ENCODE measurements at regions not wholly inside any gene's neighbourhood (a gene's known extent, or its start where the extent isn't known, plus 50 kb on each side); places are given as distances from the start of the nearest gene placed in this dataset.

DNA sequence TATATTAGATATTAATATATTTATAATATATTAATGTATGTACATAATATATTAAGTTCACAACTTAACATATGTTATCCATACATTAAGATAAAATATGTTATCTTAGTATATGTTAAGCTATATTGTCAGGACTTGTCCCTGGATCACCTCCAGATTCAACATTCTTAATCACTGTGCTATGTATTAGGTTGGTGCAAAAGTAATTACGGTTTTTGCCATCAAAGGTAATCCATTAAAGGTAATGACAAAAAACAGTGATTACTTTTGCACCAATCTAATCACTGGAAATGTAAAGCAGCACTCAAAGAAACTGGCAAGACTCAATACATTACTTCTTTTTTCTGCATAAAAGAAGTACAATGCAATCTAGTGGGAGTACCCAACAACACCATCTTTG, 1099.0 kb upstream of the SLC39A10 start:
- ChIA-PET CTCF (interaction anchor here (0.7 kb wide), 1 partner anchor 10 kb away, joined by 3 read pairs; no protein-coding TSS in a partner anchor), POLR2A (no interaction called here)
- FAIRE-seq, result no peak
- no peaks in the 10 kb centered on the region for H3K36me3 ChIP-seq (ENCODE audit: control insufficient read depth in 2 of 2, extremely low read depth in 1 of 2, insufficient read depth in 2 of 2, low read length in 2 of 2)
- no peak overlapping the region for H3K4me3 ChIP-seq (replicated peaks in 1 of 3; ENCODE audit: insufficient read depth in 1 of 3, low read depth in 1 of 3, low read length in 3 of 3)
- no peak overlapping the region for H2AFZ ChIP-seq (ENCODE audit: low read depth, low read length)
- no peaks in the 10 kb centered on the region for H3K9me1 ChIP-seq (replicated peaks; ENCODE audit: control insufficient read depth, extremely low read depth, insufficient read depth, low read length)
- intact Hi-C loops (cut with micrococcal nuclease), result no loop called here
- no peak overlapping the region for H3K4me2 ChIP-seq (ENCODE audit: insufficient read depth, low read length)
- H4K20me1 ChIP-seq (replicated peaks; ENCODE audit: control insufficient read depth, extremely low read depth, insufficient read depth, low read length), result no peaks in the 10 kb centered on the region
- no peaks in the 10 kb centered on the region for H3K9me3 ChIP-seq (replicated peaks; ENCODE audit: control insufficient read depth, insufficient read depth, low read length)
- no peaks in the 10 kb centered on the region for H3K79me2 ChIP-seq (ENCODE audit: control insufficient read depth, insufficient read depth, low read length)
- DNase-seq (ENCODE audit: low read depth, low spot score), result no peak
- TF ChIP-seq POLR2A (IDR thresholded peaks at IDR 0.05; ENCODE audit: low read depth, low read length) (no peak), POLR2AphosphoS5 (IDR thresholded peaks at IDR 0.05; ENCODE audit: insufficient read depth, low read depth, low read length) (no peak), MYC (IDR thresholded peaks at IDR 0.05; ENCODE audit: low read depth, low read length) (no peak), JUN (IDR thresholded peaks at IDR 0.05; ENCODE audit: borderline replicate concordance, insufficient read depth, insufficient read length, low read depth) (no peak), EZH2 (IDR thresholded peaks at IDR 0.05; ENCODE audit: borderline replicate concordance, low read depth, low read length, severe bottlenecking) (no peak), GATA2 (IDR thresholded peaks at IDR 0.05; ENCODE audit: insufficient read depth, insufficient read length, low read depth, low read length) (no peak)
- TF ChIP-seq, protein P1, sequence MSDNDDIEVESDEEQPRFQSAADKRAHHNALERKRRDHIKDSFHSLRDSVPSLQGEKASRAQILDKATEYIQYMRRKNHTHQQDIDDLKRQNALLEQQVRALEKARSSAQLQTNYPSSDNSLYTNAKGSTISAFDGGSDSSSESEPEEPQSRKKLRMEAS (IDR thresholded peaks at IDR 0.05; ENCODE audit: insufficient read depth, insufficient read length), result no peak
- no peaks in the 10 kb centered on the region for H3K4me1 ChIP-seq (ENCODE audit: control insufficient read depth, extremely low read depth, insufficient read depth, low read length)
- dilution Hi-C loops (cut with MboI; ENCODE audit: extremely low pct_ligation_motif_present, low sequenced_read_pairs), result no loop called here
- no peaks in the 10 kb centered on the region for H3K27me3 ChIP-seq (ENCODE audit: control insufficient read depth in 2 of 2, insufficient read depth in 2 of 2, low read length in 2 of 2)
- H3K9ac ChIP-seq (replicated peaks; ENCODE audit: extremely low read depth, insufficient read depth, low read length), result no peak overlapping the region
- H3K27ac ChIP-seq (ENCODE audit: insufficient read depth, low read depth, low read length), result no peak overlapping the region
- BruUV-seq (replicated peaks), result no TSS peak

DNA sequence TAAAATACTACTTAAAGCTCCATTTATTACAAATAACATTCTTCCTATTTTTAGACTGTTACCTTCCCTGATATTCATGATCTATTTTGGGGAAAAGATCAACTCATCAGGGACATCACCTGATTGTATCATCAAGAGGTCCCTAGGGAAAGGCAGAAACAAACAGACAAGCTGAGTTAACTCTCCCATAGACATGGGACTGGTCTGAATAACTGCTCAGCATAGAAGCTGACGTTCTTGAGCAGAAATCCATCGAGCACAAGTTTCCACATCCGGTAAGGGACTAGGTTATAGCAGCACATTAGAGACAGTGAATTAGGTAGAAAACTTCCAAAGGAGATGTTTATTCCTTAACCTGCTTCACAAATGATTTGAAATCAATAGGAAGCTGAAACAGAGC, 1100.4 kb upstream of the SLC39A10 start:
- Histone ChIP-seq H3K4me1 (ENCODE audit: control insufficient read depth, extremely low read depth, insufficient read depth, low read length) (no peaks in the 10 kb centered on the region), H4K20me1 (replicated peaks; ENCODE audit: control insufficient read depth, extremely low read depth, insufficient read depth, low read length) (no peaks in the 10 kb centered on the region), H3K27me3 (ENCODE audit: control insufficient read depth in 2 of 2, insufficient read depth in 2 of 2, low read length in 2 of 2) (no peaks in the 10 kb centered on the region), H3K9ac (replicated peaks; ENCODE audit: extremely low read depth, insufficient read depth, low read length) (no peak overlapping the region), H3K36me3 (ENCODE audit: control insufficient read depth in 2 of 2, extremely low read depth in 1 of 2, insufficient read depth in 2 of 2, low read length in 2 of 2) (no peaks in the 10 kb centered on the region), H3K4me3 (replicated peaks in 1 of 3; ENCODE audit: insufficient read depth in 1 of 3, low read depth in 1 of 3, low read length in 3 of 3) (no peak overlapping the region), H2AFZ (ENCODE audit: low read depth, low read length) (peak overlapping the region; percentile 33), H3K9me1 (replicated peaks; ENCODE audit: control insufficient read depth, extremely low read depth, insufficient read depth, low read length) (no peaks in the 10 kb centered on the region), H3K9me3 (replicated peaks; ENCODE audit: control insufficient read depth, insufficient read depth, low read length) (no peaks in the 10 kb centered on the region), H3K79me2 (ENCODE audit: control insufficient read depth, insufficient read depth, low read length) (no peaks in the 10 kb centered on the region), H3K4me2 (ENCODE audit: insufficient read depth, low read length) (no peak overlapping the region), H3K27ac (ENCODE audit: insufficient read depth, low read depth, low read length) (no peak overlapping the region)
- TF ChIP-seq POLR2A (IDR thresholded peaks at IDR 0.05; ENCODE audit: low read depth, low read length), result no peak
- no peak for TF ChIP-seq POLR2AphosphoS5 (IDR thresholded peaks at IDR 0.05; ENCODE audit: insufficient read depth, low read depth, low read length)
- TF ChIP-seq MYC (IDR thresholded peaks at IDR 0.05; ENCODE audit: low read depth, low read length), result no peak
- TF ChIP-seq FOS (IDR thresholded peaks at IDR 0.05; ENCODE audit: borderline replicate concordance, insufficient read depth, low read length), result no peak
- TF ChIP-seq, protein P2, sequence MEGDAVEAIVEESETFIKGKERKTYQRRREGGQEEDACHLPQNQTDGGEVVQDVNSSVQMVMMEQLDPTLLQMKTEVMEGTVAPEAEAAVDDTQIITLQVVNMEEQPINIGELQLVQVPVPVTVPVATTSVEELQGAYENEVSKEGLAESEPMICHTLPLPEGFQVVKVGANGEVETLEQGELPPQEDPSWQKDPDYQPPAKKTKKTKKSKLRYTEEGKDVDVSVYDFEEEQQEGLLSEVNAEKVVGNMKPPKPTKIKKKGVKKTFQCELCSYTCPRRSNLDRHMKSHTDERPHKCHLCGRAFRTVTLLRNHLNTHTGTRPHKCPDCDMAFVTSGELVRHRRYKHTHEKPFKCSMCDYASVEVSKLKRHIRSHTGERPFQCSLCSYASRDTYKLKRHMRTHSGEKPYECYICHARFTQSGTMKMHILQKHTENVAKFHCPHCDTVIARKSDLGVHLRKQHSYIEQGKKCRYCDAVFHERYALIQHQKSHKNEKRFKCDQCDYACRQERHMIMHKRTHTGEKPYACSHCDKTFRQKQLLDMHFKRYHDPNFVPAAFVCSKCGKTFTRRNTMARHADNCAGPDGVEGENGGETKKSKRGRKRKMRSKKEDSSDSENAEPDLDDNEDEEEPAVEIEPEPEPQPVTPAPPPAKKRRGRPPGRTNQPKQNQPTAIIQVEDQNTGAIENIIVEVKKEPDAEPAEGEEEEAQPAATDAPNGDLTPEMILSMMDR (IDR thresholded peaks at IDR 0.05; ENCODE audit: extremely low read depth in 1 of 2, insufficient read depth in 1 of 2, low read depth in 1 of 2, low read length in 2 of 2), result no peak
- TF ChIP-seq JUN (IDR thresholded peaks at IDR 0.05; ENCODE audit: borderline replicate concordance, insufficient read depth, insufficient read length, low read depth), result no peak
- TF ChIP-seq, protein P1 (IDR thresholded peaks at IDR 0.05; ENCODE audit: insufficient read depth, insufficient read length), result no peak
- TF ChIP-seq EZH2 (IDR thresholded peaks at IDR 0.05; ENCODE audit: borderline replicate concordance, low read depth, low read length, severe bottlenecking), result no peak
- no peak for TF ChIP-seq GATA2 (IDR thresholded peaks at IDR 0.05; ENCODE audit: insufficient read depth, insufficient read length, low read depth, low read length)
- DNase-seq (ENCODE audit: low read depth, low spot score), result no peak
- POLR2A ChIA-PET, result no interaction called here
- dilution Hi-C loops (cut with MboI; ENCODE audit: extremely low pct_ligation_motif_present, low sequenced_read_pairs) (no loop called here), intact Hi-C loops (cut with micrococcal nuclease) (no loop called here)
- no peak for FAIRE-seq
- BruUV-seq (replicated peaks), result no TSS peak
- CTCF ChIA-PET, result interaction anchor here (1.4 to 3.0 kb wide), 2 partner anchors 10 to 311 kb away, joined by 3 to 18 read pairs; no protein-coding TSS in a partner anchor

All from endothelial cell of umbilical vein (primary cell).